Adrenal gland (tissue), 5 donors: ENCODE measurements at regions not wholly inside any gene's neighbourhood (a gene's known extent, or its start where the extent isn't known, plus 50 kb on each side); places are given as distances from the start of the nearest gene placed in this dataset.

Experiments
- CTCF ChIP-seq, 6 experiments: fragments of 450-650 bp in 4 of 6; fragments of 200-600 bp in 2 of 6; sonication (generic) in 1 of 6; IDR thresholded peaks; 1 replicate in 5 of 6; 2 replicates in 1 of 6; pipeline versions ENCODE4 v1.5.1 to v1.8.0; 2016 to 2021; ENCODE audit warnings: antibody characterized with exemption in 6 of 6, mild to moderate bottlenecking in 2 of 6, moderate library complexity in 1 of 6
- POLR2A ChIP-seq, 2 donors: fragments of 450-650 bp; IDR thresholded peaks; one replicate each; pipeline ENCODE4 v1.6.1; 2017; ENCODE audit warnings: antibody characterized with exemption in 2 of 2, mild to moderate bottlenecking in 2 of 2, moderate library complexity in 1 of 2
- donor health status: DM: no; HTN: no; CAD: no.

- no peak for TF ChIP-seq POLR2A (IDR thresholded peaks at IDR 0.05)
- TF ChIP-seq CTCF (IDR thresholded peaks at IDR 0.05): no peak
Measured at GRCh38 chr2:81647715-81648230, 1343.2 kb upstream of the LRRTM1 start.
